GM21381 (cell line): ENCODE measurements at regions not wholly inside any gene's neighbourhood (a gene's known extent, or its start where the extent isn't known, plus 50 kb on each side); places are given as distances from the start of the nearest gene placed in this dataset.

Experiments
- ATAC-seq: cut with Tn5 transposase; IDR thresholded peaks from one replicate; pipeline ENCODE4 v1.9.1; 2021; ENCODE audit warnings: mild to moderate bottlenecking, moderate library complexity; ENCODE audit not compliant: unreplicated experiment

- ATAC-seq = peak; percentile 80
Observed at GRCh38 chr6:16078064-16078463, 50.8 kb upstream of the MYLIP start.

DNA sequence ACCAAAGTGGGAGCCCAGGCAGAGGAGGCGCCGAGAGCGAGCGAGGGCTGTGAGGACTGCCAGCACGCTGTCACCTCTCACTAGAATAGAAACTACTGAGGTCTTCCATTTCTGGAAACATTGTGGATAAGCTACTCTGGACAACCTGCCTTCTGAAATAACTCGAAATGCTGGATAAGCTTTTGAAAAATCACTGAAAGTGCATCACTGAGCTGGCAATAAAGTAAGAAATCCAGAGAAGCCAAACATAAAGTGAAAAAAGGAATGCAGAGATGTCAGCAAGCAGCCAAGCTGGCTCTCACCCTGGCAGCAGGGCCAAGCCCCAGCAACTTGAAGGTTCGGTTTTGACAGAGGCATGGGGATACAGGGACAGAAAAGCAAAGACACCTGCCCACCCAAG, 59.2 kb upstream of the MYLIP start:
- ATAC-seq = no peak

DNA sequence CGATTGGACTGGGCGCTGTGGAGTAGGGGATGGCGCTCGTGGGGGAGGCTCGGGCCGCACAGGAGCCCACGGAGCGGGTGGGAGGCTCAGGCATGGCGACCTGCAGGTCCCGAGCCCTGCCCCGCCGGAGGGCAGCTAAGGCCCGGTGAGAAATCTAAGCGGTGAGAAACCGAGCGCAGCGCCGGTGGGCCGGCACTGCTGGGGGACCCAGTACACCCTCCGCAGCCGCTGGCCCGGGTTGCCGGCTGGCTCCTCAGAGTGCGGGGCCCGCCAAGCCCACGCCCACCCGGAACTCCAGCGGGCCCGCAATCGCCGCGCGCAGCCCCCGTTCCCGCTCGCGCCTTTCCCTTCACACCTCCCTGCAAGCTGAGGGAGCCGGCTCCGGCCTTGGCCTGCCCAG, 59.7 kb upstream of the MYLIP start:
- no peak for ATAC-seq

DNA sequence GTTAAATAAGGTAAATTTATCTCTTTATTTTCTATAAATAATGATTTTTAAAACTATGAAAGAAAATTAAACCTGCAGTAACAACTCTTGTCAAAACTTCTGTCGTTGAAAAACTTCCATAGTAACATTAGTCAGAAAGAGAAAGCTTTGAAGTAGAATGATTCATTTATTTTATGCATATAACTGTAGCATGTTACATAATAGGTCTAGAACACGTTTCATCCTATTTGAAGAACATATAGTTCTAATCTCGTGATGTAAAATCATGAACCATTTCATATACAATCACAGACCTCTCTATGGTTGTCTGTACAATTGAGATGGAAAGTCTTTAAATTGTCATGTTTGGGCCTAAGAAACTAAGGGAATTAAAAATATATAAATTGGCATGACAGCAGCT, 61.3 kb upstream of the MYLIP start:
- no peak for ATAC-seq

- no peak for ATAC-seq
Observed at GRCh38 chr6:16064671-16065072, 64.2 kb upstream of the MYLIP start.

- no peak for ATAC-seq
Observed at GRCh38 chr6:16063580-16063979, 65.3 kb upstream of the MYLIP start.

- ATAC-seq = no peak
Observed at GRCh38 chr6:16061818-16062217, 67.1 kb upstream of the MYLIP start.

GRCh38 chr6:16060039-16060438, 68.8 kb upstream of the MYLIP start:
- no peak for ATAC-seq

- ATAC-seq = no peak
Observed at GRCh38 chr6:16059496-16059895, 69.4 kb upstream of the MYLIP start.

DNA sequence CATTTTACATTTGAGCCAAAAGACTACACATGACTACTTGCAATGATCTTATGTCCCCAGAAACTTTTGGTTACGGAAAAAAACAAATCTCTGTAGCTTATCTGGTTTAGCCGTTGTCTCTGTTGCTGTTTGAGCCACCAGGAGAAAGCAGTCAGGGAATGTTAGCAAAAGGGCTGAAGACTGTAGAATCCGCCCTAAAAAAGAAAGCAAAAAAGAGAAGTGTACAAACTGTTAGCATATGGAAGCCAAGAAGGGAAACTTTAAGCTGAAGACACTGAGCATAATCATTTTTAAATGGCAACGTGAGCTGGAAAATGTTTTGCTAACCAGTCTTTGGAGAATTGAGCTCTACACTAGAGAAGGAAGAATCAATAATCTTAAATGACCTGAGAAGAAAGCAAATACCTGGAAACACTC, 69.9 kb upstream of the MYLIP start:
- ATAC-seq = no peak

GRCh38 chr6:16058201-16058928, 70.5 kb upstream of the MYLIP start:
- no peak for ATAC-seq

- ATAC-seq = no peak
Observed at GRCh38 chr6:16057446-16057845, 71.4 kb upstream of the MYLIP start.

DNA sequence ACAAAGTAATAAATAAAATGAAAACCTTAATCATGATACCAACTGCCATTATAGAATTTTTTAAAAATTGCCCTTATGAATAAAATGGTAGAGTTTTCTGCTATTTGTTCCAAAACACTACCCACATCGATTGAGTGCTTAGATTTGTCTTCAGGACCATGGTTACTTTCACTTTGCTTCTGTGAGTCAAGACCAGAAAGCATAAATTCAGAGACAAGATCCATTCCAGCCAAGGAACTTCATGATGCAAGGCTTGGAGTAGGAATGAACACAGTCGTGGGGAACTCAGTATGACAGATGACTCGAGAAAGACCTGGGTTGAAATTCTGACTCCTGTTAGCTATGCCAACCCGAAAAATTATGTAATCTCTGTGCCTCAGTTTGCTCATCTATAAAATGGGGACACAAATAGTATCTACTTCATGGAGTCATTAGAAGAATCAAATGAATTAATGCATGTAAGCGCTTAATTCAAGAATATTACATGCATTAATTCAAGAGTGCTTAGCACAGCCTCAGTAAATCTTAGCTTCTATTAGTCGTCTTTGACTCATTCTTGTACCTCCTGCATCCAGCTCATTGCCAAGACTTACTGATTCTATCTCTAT, 72.5 kb upstream of the MYLIP start:
- ATAC-seq = no peak

GRCh38 chr6:16055852-16056251, 73.0 kb upstream of the MYLIP start:
- ATAC-seq = no peak

DNA sequence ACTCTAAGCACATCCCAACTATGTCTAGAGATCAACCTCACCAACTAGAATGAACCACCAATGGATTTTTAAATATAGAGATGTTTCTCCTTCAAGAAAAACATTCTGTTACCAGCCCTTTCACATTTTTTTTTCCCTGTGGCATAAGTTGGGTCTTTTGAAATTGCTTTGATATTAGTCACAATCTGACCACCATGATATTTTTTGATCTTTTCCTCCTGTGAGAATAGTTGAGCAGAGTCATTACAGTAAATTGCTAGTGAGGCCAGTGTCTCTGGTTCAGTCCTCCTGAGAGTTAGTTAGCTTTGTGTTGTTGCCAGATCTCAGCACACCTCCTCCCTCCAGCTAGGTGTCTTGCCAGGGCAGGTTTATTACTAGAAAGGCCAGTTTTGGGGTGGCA, 79.7 kb upstream of the MYLIP start:
- no peak for ATAC-seq

GRCh38 chr6:16048221-16048620, 80.7 kb upstream of the MYLIP start:
- ATAC-seq = no peak

- no peak for ATAC-seq
Observed at GRCh38 chr6:16047435-16047990, 81.4 kb upstream of the MYLIP start.

DNA sequence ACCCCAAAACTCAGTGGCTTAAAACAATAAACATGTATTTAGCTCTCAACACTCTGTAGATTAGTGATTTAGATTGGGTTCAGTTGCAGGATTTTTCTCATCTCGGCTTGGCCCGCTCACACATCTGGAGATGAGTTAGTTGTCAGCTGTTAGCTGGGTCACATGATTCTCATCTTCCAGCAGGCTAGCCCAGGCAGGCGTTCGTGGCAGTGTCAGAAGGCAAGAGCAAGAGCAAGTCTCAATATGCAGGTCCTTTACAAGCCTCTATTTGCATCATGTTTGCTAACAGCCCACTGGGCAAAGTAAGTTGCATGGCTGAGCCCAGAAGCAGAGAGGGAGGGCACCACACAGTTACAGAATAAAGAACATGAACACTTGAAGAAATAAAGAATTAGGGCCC, 83.6 kb upstream of the MYLIP start:
- ATAC-seq = no peak

GRCh38 chr6:16044211-16044643, 84.7 kb upstream of the MYLIP start:
- ATAC-seq = no peak

- ATAC-seq = peak; percentile 64
Observed at GRCh38 chr6:16043171-16044135, 85.4 kb upstream of the MYLIP start.

DNA sequence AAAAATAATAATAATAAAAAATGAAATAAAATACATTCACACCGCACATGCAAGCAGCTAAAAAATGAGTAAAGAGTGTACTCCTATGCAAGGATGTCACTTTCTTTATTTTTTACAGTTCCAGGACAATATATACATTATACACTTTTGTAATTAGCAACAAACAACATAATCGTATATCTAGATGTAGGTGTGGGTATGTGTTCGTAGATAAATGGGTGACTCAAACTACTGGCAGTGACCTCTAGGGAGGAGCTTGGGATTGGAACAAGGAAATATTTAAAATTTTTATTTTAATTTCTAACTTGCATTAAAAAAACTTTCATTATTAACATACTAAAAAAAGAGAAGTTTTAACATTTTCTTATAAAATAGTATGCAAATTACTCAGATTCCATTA, 86.1 kb upstream of the MYLIP start:
- ATAC-seq = no peak
